PC-9 (cell line): ENCODE measurements at regions not wholly inside any gene's neighbourhood (a gene's known extent, or its start where the extent isn't known, plus 50 kb on each side); places are given as distances from the start of the nearest gene placed in this dataset.

Source experiments
- BruUV-seq: library from RNA; stranded (reverse); fragments of 400-500 nt; replicated peaks from 2 replicates; lab custom pipeline; 2021; lab: Mats Ljungman, UMichigan
- CTCF ChIA-PET: fragments of 300-600 bp; sonication (Branson Sonifier 250); formaldehyde crosslinking; loops from one replicate; lab custom pipeline; 2022; ENCODE audit warnings: antibody characterized with exemption; lab: Charles Lee
- POLR2A ChIA-PET: fragments of 300-600 bp; sonication (Branson Sonifier 250); formaldehyde crosslinking; loops from one replicate; lab custom pipeline; 2022; ENCODE audit warnings: antibody characterized with exemption; ENCODE audit not compliant: unreplicated experiment; lab: Charles Lee
- DNase-seq, 2 experiments: peaks; one replicate each; pipeline versions ENCODE4 v3.0.0 to v3.0.0-alpha.2; 2015 to 2022; ENCODE audit warnings: mixed read lengths in 1 of 2
- H2AFZ ChIP-seq: fragments of 200-600 bp; sonication (generic); 2 replicates; pipeline ENCODE4 v1.8.1; 2017; ENCODE audit warnings: antibody characterized with exemption
- H3F3A ChIP-seq: fragments of 200-600 bp; sonication (generic); 2 replicates; pipeline ENCODE4 v1.8.1; 2017; ENCODE audit warnings: antibody characterized with exemption, mild to moderate bottlenecking, low read depth; ENCODE audit not compliant: insufficient read depth
- H3K27ac ChIP-seq: fragments of 200-600 bp; sonication (generic); 2 replicates; pipeline ENCODE4 v1.6.1; 2016; ENCODE audit warnings: mixed run types
- H3K27me3 ChIP-seq: fragments of 200-600 bp; sonication (generic); 2 replicates; pipeline ENCODE4 v1.6.1; 2016; ENCODE audit warnings: low read depth, mixed run types; ENCODE audit not compliant: insufficient read depth
- H3K36me3 ChIP-seq: fragments of 200-600 bp; sonication (generic); 2 replicates; pipeline ENCODE4 v1.6.1; 2016; ENCODE audit warnings: low read depth, mixed run types
- H3K4me1 ChIP-seq: fragments of 200-600 bp; sonication (generic); replicated peaks from 2 replicates; pipeline ENCODE4 v1.6.1; 2016; ENCODE audit warnings: mixed run types; ENCODE audit not compliant: insufficient read depth
- H3K4me2 ChIP-seq: fragments of 200-600 bp; sonication (generic); 2 replicates; pipeline ENCODE4 v1.6.1; 2017; ENCODE audit warnings: mixed run types
- H3K4me3 ChIP-seq: fragments of 200-600 bp; sonication (generic); 2 replicates; pipeline ENCODE4 v1.6.1; 2016; ENCODE audit warnings: mixed run types
- H3K79me2 ChIP-seq: fragments of 200-600 bp; sonication (generic); 2 replicates; pipeline ENCODE4 v1.6.1; 2017; ENCODE audit warnings: low read depth, mixed run types
- H3K9me2 ChIP-seq: fragments of 200-600 bp; sonication (generic); 2 replicates; pipeline ENCODE4 v1.8.1; 2017; ENCODE audit warnings: mild to moderate bottlenecking; ENCODE audit not compliant: insufficient read depth
- H3K9me3 ChIP-seq: fragments of 200-600 bp; sonication (generic); 2 replicates; pipeline ENCODE4 v1.8.1; 2016; ENCODE audit warnings: low read depth; ENCODE audit not compliant: insufficient read depth
- H4K20me1 ChIP-seq: fragments of 200-600 bp; sonication (generic); 2 replicates; pipeline ENCODE4 v1.8.1; 2017; ENCODE audit not compliant: insufficient read depth
- CTCF ChIP-seq: fragments of 200-600 bp; sonication (generic); conservative IDR thresholded peaks from 2 replicates; pipeline ENCODE4 v1.6.1; 2017; ENCODE audit warnings: mixed run types, antibody characterized with exemption, mild to moderate bottlenecking, moderate library complexity
- EZH2 ChIP-seq: fragments of 200-600 bp; sonication (generic); IDR thresholded peaks from 2 replicates; pipeline ENCODE4 v1.8.0; 2017; ENCODE audit warnings: antibody characterized with exemption, low read depth
- intact Hi-C: fragments of 100-400 bp; cut with micrococcal nuclease; formaldehyde crosslinking; loops from one replicate; pipeline ENCODE4 v1.10.0; 2022; ENCODE audit not compliant: unreplicated experiment

GRCh38 chr3:16060945-16061344, 113.5 kb upstream of the GALNT15 start:
- BruUV-seq = no TSS peak
- TF ChIP-seq EZH2 (no peak), CTCF (no peak)
- Histone ChIP-seq H3K4me1 (peaks cover 44% of the 10 kb centered on the region), H3F3A (peaks cover 27% of the 10 kb centered on the region), H3K27me3 (no peaks in the 10 kb centered on the region), H3K9me3 (0 out of 2 replicates have a peak, but pooled peaks cover 5% of the 10 kb centered on the region), H3K79me2 (no peaks in the 10 kb centered on the region), H3K9me2 (no peaks in the 10 kb centered on the region), H3K4me2 (peak overlapping the region; percentile 62), H3K27ac (peak overlapping the region; percentile 77), H2AFZ (no peak overlapping the region), H4K20me1 (no peaks in the 10 kb centered on the region), H3K36me3 (no peaks in the 10 kb centered on the region), H3K4me3 (no peak overlapping the region; the same call in 1 of the 2 replicates)
- intact Hi-C loops = loop anchor here (1.0 to 5.0 kb wide), 4 partner anchors 7 to 426 kb away; no protein-coding TSS in a partner anchor
- ChIA-PET CTCF (interaction anchor here (0.6 to 1.5 kb wide), 4 partner anchors 11 to 430 kb away, joined by 4 to 6 read pairs (median 5); no protein-coding TSS in a partner anchor), POLR2A (interaction anchor here (0.8 to 1.2 kb wide), 2 partner anchors 8 to 69 kb away, joined by 3 to 6 read pairs; no protein-coding TSS in a partner anchor)
- DNase-seq = peak; percentile 14 to 47

GRCh38 chr3:16061491-16061890, 113.0 kb upstream of the GALNT15 start:
- Histone ChIP-seq H3K27me3 (no peaks in the 10 kb centered on the region), H3K4me2 (peak overlapping the region; percentile 62; the same call in 1 of the 2 replicates), H3F3A (peaks cover 27% of the 10 kb centered on the region), H3K9me2 (no peaks in the 10 kb centered on the region), H3K9me3 (0 out of 2 replicates have a peak, but pooled peaks cover 5% of the 10 kb centered on the region), H3K4me1 (peaks cover 44% of the 10 kb centered on the region), H3K27ac (peak overlapping the region; percentile 77), H2AFZ (no peak overlapping the region), H3K4me3 (no peak overlapping the region), H3K36me3 (no peaks in the 10 kb centered on the region), H3K79me2 (no peaks in the 10 kb centered on the region), H4K20me1 (no peaks in the 10 kb centered on the region)
- ChIA-PET CTCF (no interaction called here), POLR2A (interaction anchor here (0.8 kb wide), 1 partner anchor 69 kb away, joined by 3 read pairs; no protein-coding TSS in a partner anchor)
- TF ChIP-seq CTCF (no peak), EZH2 (no peak)
- intact Hi-C loops = loop anchor here (2.0 to 5.0 kb wide), 2 partner anchors 181 to 427 kb away; no protein-coding TSS in a partner anchor
- BruUV-seq = no TSS peak
- no peak for DNase-seq

GRCh38 chr3:16063603-16064002, 110.9 kb upstream of the GALNT15 start:
- Histone ChIP-seq H3K36me3 (no peaks in the 10 kb centered on the region), H3K9me2 (no peaks in the 10 kb centered on the region), H4K20me1 (no peaks in the 10 kb centered on the region), H3F3A (peaks cover 48% of the 10 kb centered on the region), H3K27ac (no peak overlapping the region), H3K4me2 (no peak overlapping the region), H3K79me2 (no peaks in the 10 kb centered on the region), H2AFZ (no peak overlapping the region), H3K4me3 (no peak overlapping the region), H3K4me1 (peaks cover 55% of the 10 kb centered on the region), H3K9me3 (0 out of 2 replicates have a peak, but pooled peaks cover 1% of the 10 kb centered on the region), H3K27me3 (no peaks in the 10 kb centered on the region)
- intact Hi-C loops = loop anchor here (5.0 kb wide), 1 partner anchor 179 kb away; no protein-coding TSS in a partner anchor
- CTCF ChIA-PET = interaction anchor here (0.7 kb wide), 1 partner anchor 12 kb away, joined by 10 read pairs; no protein-coding TSS in a partner anchor
- DNase-seq = no peak
- no TSS peak for BruUV-seq
- POLR2A ChIA-PET = no interaction called here
- TF ChIP-seq EZH2 (no peak), CTCF (no peak)
